H1 (cell line): ENCODE measurements at regions not wholly inside any gene's neighbourhood (a gene's known extent, or its start where the extent isn't known, plus 50 kb on each side); places are given as distances from the start of the nearest gene placed in this dataset.

Experiments used
- CTCF ChIA-PET: fragments of 300-600 bp; sonication (Branson Sonifier 250); formaldehyde crosslinking; loops from one replicate; lab custom pipeline; 2021; ENCODE audit not compliant: partially characterized antibody; lab: Charles Lee
- POLR2A ChIA-PET: fragments of 300-600 bp; sonication (Branson Sonifier 250); formaldehyde crosslinking; loops from one replicate; lab custom pipeline; 2021; ENCODE audit warnings: inconsistent platforms; ENCODE audit not compliant: partially characterized antibody; lab: Charles Lee
- DNase-seq, 2 experiments: peaks; one replicate each; pipeline versions ENCODE4 v3.0.0 to v3.0.0-alpha.2; 2010 to 2022; ENCODE audit warnings: low spot score in 2 of 2, low read depth in 1 of 2, mixed read lengths in 1 of 2
- FAIRE-seq: peaks from 2 replicates; lab custom pipeline; 2011; peaks lifted over from hg19 to GRCh38; lab: Jason Lieb, UNC
- H2AFZ ChIP-seq: 2 replicates; pipeline ENCODE4 v1.8.1; 2012; ENCODE audit warnings: low read length, inconsistent platforms
- H2AK5ac ChIP-seq: 2 replicates; pipeline ENCODE4 v1.6.1; 2013; ENCODE audit warnings: low read depth, low read length
- H2BK120ac ChIP-seq: replicated peaks from 2 replicates; pipeline ENCODE3; 2013; ENCODE audit warnings: low read depth, low read length, inconsistent platforms
- H2BK12ac ChIP-seq: 2 replicates; pipeline ENCODE4 v1.6.1; 2013; ENCODE audit warnings: low read depth, low read length
- H2BK15ac ChIP-seq: 2 replicates; pipeline ENCODE4 v1.6.1; 2013; ENCODE audit warnings: low read length
- H2BK20ac ChIP-seq: 2 replicates; pipeline ENCODE4 v1.6.1; 2013; ENCODE audit warnings: low read length
- H2BK5ac ChIP-seq: 2 replicates; pipeline ENCODE4 v1.6.1; 2013; ENCODE audit warnings: low read depth, low read length
- H3K14ac ChIP-seq: 2 replicates; pipeline ENCODE4 v1.6.1; 2013; ENCODE audit warnings: inconsistent platforms; ENCODE audit not compliant: insufficient read length
- H3K18ac ChIP-seq: 2 replicates; pipeline ENCODE4 v1.6.1; 2013; ENCODE audit warnings: low read length; ENCODE audit errors: extremely low read depth
- H3K23ac ChIP-seq: 2 replicates; pipeline ENCODE4 v1.6.1; 2013; ENCODE audit warnings: inconsistent platforms; ENCODE audit not compliant: insufficient read length
- H3K23me2 ChIP-seq: 2 replicates; pipeline ENCODE4 v1.6.1; 2013; ENCODE audit warnings: low read depth, low read length
- H3K27ac ChIP-seq: 2 replicates; pipeline ENCODE4 v1.6.1; 2011; ENCODE audit warnings: low read depth, low read length, inconsistent platforms
- H3K27me3 ChIP-seq, 4 experiments: replicated peaks in 1 of 4; 1 replicate in 1 of 4; 2 replicates in 3 of 4; pipeline versions ENCODE4 v1.6.1 to v1.8.1; 2011 to 2013; ENCODE audit warnings: low read length in 3 of 4, mild to moderate bottlenecking in 3 of 4, inconsistent platforms in 2 of 4, mixed read lengths in 2 of 4, moderate library complexity in 1 of 4; ENCODE audit not compliant: control insufficient read depth in 3 of 4, insufficient read depth in 3 of 4; ENCODE audit errors: extremely low read depth in 1 of 4
- H3K36me3 ChIP-seq, 4 experiments: 2 replicates each; pipeline versions ENCODE4 v1.6.1 to v1.8.1; 2011 to 2013; ENCODE audit warnings: mild to moderate bottlenecking in 4 of 4, low read length in 3 of 4, moderate library complexity in 2 of 4, control low read depth in 1 of 4, inconsistent platforms in 1 of 4; ENCODE audit not compliant: insufficient read depth in 4 of 4, control insufficient read depth in 2 of 4
- H3K4ac ChIP-seq: replicated peaks from 2 replicates; pipeline ENCODE3; 2013; ENCODE audit warnings: low read length, low read depth, mixed read lengths, inconsistent platforms; ENCODE audit not compliant: insufficient read length
- H3K4me1 ChIP-seq, 4 experiments: replicated peaks in 1 of 4; 1 replicate in 1 of 4; 2 replicates in 3 of 4; pipeline versions ENCODE4 v1.6.1 to v1.8.1; 2011 to 2013; ENCODE audit warnings: low read length in 3 of 4, inconsistent platforms in 2 of 4, mixed read lengths in 1 of 4; ENCODE audit not compliant: insufficient read depth in 4 of 4, control insufficient read depth in 3 of 4
- H3K4me2 ChIP-seq, 2 experiments: 2 replicates each; pipeline versions ENCODE4 v1.6.1 to v1.8.1; 2011 to 2013; ENCODE audit warnings: low read depth in 2 of 2, low read length in 2 of 2, control low read depth in 1 of 2, inconsistent platforms in 1 of 2, mild to moderate bottlenecking in 1 of 2; ENCODE audit not compliant: insufficient read depth in 1 of 2
- H3K4me3 ChIP-seq, 4 experiments: fragments of 200-600, 300-600 bp in 1 of 4; sonication (generic), shearing (Covaris generic), sonication (Bioruptor Twin) in 1 of 4; 2 replicates each; pipeline versions ENCODE4 v1.5.1 to v1.8.1; 2011 to 2016; ENCODE audit warnings: low read length in 4 of 4, low read depth in 3 of 4, control low read depth in 2 of 4, inconsistent platforms in 2 of 4, mild to moderate bottlenecking in 2 of 4, mixed read lengths in 1 of 4, moderate library complexity in 1 of 4; ENCODE audit not compliant: insufficient read depth in 2 of 4; ENCODE audit errors: extremely low read depth in 1 of 4
- H3K56ac ChIP-seq: replicated peaks from 2 replicates; pipeline ENCODE3; 2013; ENCODE audit warnings: low read depth, mild to moderate bottlenecking, mixed read lengths, low read length, inconsistent platforms; ENCODE audit not compliant: insufficient read length
- H3K79me1 ChIP-seq: 2 replicates; pipeline ENCODE4 v1.6.1; 2013; ENCODE audit warnings: low read depth, low read length, control low read depth
- H3K79me2 ChIP-seq, 2 experiments: 2 replicates each; pipeline versions ENCODE4 v1.6.1 to v1.8.1; 2012 to 2013; ENCODE audit warnings: low read length in 2 of 2, mild to moderate bottlenecking in 2 of 2, inconsistent platforms in 1 of 2; ENCODE audit not compliant: insufficient read depth in 2 of 2, control insufficient read depth in 1 of 2
- H3K9ac ChIP-seq, 4 experiments: replicated peaks in 1 of 4; 1 replicate in 1 of 4; 2 replicates in 3 of 4; pipeline versions ENCODE4 v1.6.1 to v1.8.1; 2011 to 2013; ENCODE audit warnings: low read depth in 3 of 4, low read length in 3 of 4, control low read depth in 2 of 4, mild to moderate bottlenecking in 2 of 4, moderate library complexity in 2 of 4, inconsistent platforms in 1 of 4; ENCODE audit errors: extremely low read depth in 1 of 4
- H3K9me3 ChIP-seq, 2 experiments: 2 replicates each; pipeline versions ENCODE4 v1.6.1 to v1.8.1; 2012 to 2013; ENCODE audit warnings: mild to moderate bottlenecking in 2 of 2, moderate library complexity in 2 of 2, control low read depth in 1 of 2, inconsistent platforms in 1 of 2, low read depth in 1 of 2, low read length in 1 of 2, mixed read lengths in 1 of 2; ENCODE audit not compliant: insufficient read depth in 2 of 2
- H4K20me1 ChIP-seq, 2 experiments: replicated peaks in 1 of 2; 2 replicates each; pipeline versions ENCODE3 to v1.8.1; 2011 to 2013; ENCODE audit warnings: inconsistent platforms in 2 of 2, low read length in 2 of 2, mild to moderate bottlenecking in 1 of 2; ENCODE audit not compliant: insufficient read depth in 2 of 2, control insufficient read depth in 1 of 2
- H4K5ac ChIP-seq: 2 replicates; pipeline ENCODE4 v1.6.1; 2013; ENCODE audit warnings: low read length, low read depth, mixed read lengths, inconsistent platforms; ENCODE audit not compliant: insufficient read length
- H4K8ac ChIP-seq: 2 replicates; pipeline ENCODE4 v1.8.0; 2013; ENCODE audit warnings: mild to moderate bottlenecking, moderate library complexity, low read length, inconsistent platforms; ENCODE audit not compliant: insufficient read depth; ENCODE audit errors: extremely low read depth
- H4K91ac ChIP-seq: replicated peaks from 2 replicates; pipeline ENCODE3; 2013; ENCODE audit warnings: low read length, mixed read lengths, inconsistent platforms; ENCODE audit not compliant: insufficient read length
- CBX8 ChIP-seq: fragments of 300-800, 300-1000 bp; sonication (generic); IDR thresholded peaks from 2 replicates; pipeline ENCODE4 v1.7.1; 2016; ENCODE audit warnings: low read depth, low read length, borderline replicate concordance
- CHD2 ChIP-seq: IDR thresholded peaks from 2 replicates; pipeline ENCODE4 v1.6.1; 2012; ENCODE audit warnings: low read length, improper control_type of control experiment
- EGR1 ChIP-seq: IDR thresholded peaks from 2 replicates; pipeline ENCODE4 v1.6.1; 2011; ENCODE audit warnings: low read depth, low read length, borderline replicate concordance
- EP300 ChIP-seq, 2 experiments: IDR thresholded peaks; 1 replicate in 1 of 2; 2 replicates in 1 of 2; pipeline ENCODE4 v1.6.1; 2011 to 2012; ENCODE audit warnings: low read depth in 2 of 2, low read length in 2 of 2, mild to moderate bottlenecking in 2 of 2, borderline replicate concordance in 1 of 2, inconsistent platforms in 1 of 2, moderate library complexity in 1 of 2
- GTF2F1 ChIP-seq: IDR thresholded peaks from 2 replicates; pipeline ENCODE4 v1.6.1; 2012; ENCODE audit warnings: low read depth, low read length, improper control_type of control experiment, borderline replicate concordance
- HDAC6 ChIP-seq: IDR thresholded peaks from one replicate; pipeline ENCODE4 v1.7.1; 2012; ENCODE audit warnings: low read depth, mild to moderate bottlenecking, inconsistent platforms, low read length, moderate library complexity
- KDM5A ChIP-seq: fragments of 200-600 bp; IDR thresholded peaks from 2 replicates; pipeline ENCODE4 v1.7.1; 2012; ENCODE audit warnings: mild to moderate bottlenecking, low read length, inconsistent platforms, mixed read lengths
- POLR2AphosphoS5 ChIP-seq: IDR thresholded peaks from 2 replicates; pipeline ENCODE4 v1.6.1; 2011; ENCODE audit warnings: low read depth, low read length
- SAP30 ChIP-seq: fragments of 300-600 bp; sonication (generic); IDR thresholded peaks from 2 replicates; pipeline ENCODE4 v1.7.1; 2012; ENCODE audit warnings: low read length, moderate library complexity, mild to moderate bottlenecking, inconsistent platforms; ENCODE audit not compliant: insufficient read depth, insufficient replicate concordance
- SIN3A ChIP-seq, 2 experiments: IDR thresholded peaks in 1 of 2; conservative IDR thresholded peaks in 1 of 2; 2 replicates each; pipeline ENCODE4 v1.6.1; 2011 to 2012; ENCODE audit warnings: low read length in 2 of 2, improper control_type of control experiment in 1 of 2, low read depth in 1 of 2, mild to moderate bottlenecking in 1 of 2
- SP1 ChIP-seq: IDR thresholded peaks from 2 replicates; pipeline ENCODE4 v1.6.1; 2011; ENCODE audit warnings: low read depth, low read length
- SP2 ChIP-seq: IDR thresholded peaks from 2 replicates; pipeline ENCODE4 v1.6.1; 2012; ENCODE audit warnings: mild to moderate bottlenecking, low read length, inconsistent platforms
- TBP ChIP-seq: IDR thresholded peaks from 2 replicates; pipeline ENCODE4 v1.6.1; 2011; ENCODE audit warnings: low read depth, low read length, improper control_type of control experiment
- TEAD4 ChIP-seq: IDR thresholded peaks from 2 replicates; pipeline ENCODE4 v1.6.1; 2012; ENCODE audit warnings: low read depth, low read length, inconsistent platforms, mixed read lengths
- WGBS, 2 experiments: shearing (Covaris generic) in 1 of 2; methylation state at CpG; one replicate each; pipeline versions ENCODE4 v1.1.6 to v1.1.7; 2013 to 2015; ENCODE audit warnings: low lambda C conversion rate in 2 of 2, mixed read lengths in 2 of 2, inconsistent platforms in 1 of 2, low coverage in 1 of 2, missing lambda C conversion rate in 1 of 2; ENCODE audit not compliant: insufficient replicate concordance in 2 of 2, insufficient coverage in 1 of 2, insufficient read length in 1 of 2; ENCODE audit errors: extremely low coverage in 1 of 2, missing lambda C conversion rate in 1 of 2; 5-methylcytosine and 5-hydroxymethylcytosine counted together

GRCh38 chr11:120032766-120033390, 105.0 kb downstream of the TRIM29 start:
- no peak overlapping the region for H2AK5ac ChIP-seq
- H3K27ac ChIP-seq: no peak overlapping the region
- ChIA-PET CTCF (interaction anchor here (0.6 to 2.2 kb wide), 3 partner anchors 26 to 903 kb away, joined by 3 to 9 read pairs (median 7); no protein-coding TSS in a partner anchor), POLR2A (interaction anchor here (1.2 kb wide), 1 partner anchor 25 kb away, joined by 3 read pairs; no protein-coding TSS in a partner anchor)
- H3K79me2 ChIP-seq: no peaks in the 10 kb centered on the region
- no peak overlapping the region for H3K14ac ChIP-seq
- H4K5ac ChIP-seq: no peak overlapping the region
- DNase-seq (peak in 1 of 2 experiments; percentile 27), FAIRE-seq (no peak)
- no peak overlapping the region for H3K4ac ChIP-seq
- H4K8ac ChIP-seq: no peak overlapping the region
- H3K56ac ChIP-seq: no peak overlapping the region
- no peaks in the 10 kb centered on the region for H4K20me1 ChIP-seq
- no peak overlapping the region for H2BK20ac ChIP-seq
- no peak overlapping the region for H2BK120ac ChIP-seq
- H3K9ac ChIP-seq: no peak overlapping the region
- H3K27me3 ChIP-seq: peaks cover 0 to 2% (median 0%) of the 10 kb centered on the region in 4 experiments; a peak in 1 of 7 replicates
- no peak overlapping the region for H2BK15ac ChIP-seq
- no peak overlapping the region for H2BK12ac ChIP-seq
- H2AFZ ChIP-seq: no peak overlapping the region
- H3K23ac ChIP-seq: no peak overlapping the region
- no peaks in the 10 kb centered on the region for H3K36me3 ChIP-seq
- H3K9me3 ChIP-seq: peaks cover 6 to 8% of the 10 kb centered on the region in 2 experiments; a peak in 3 of 4 replicates
- H2BK5ac ChIP-seq: no peak overlapping the region
- WGBS, 2 experiments: 96% methylated on average over 5 of the region's 10 CpGs; no CpG with 5 or more reads in 1 of the 2 experiments
- no peak overlapping the region; the same call in 1 of the 2 replicates for H3K18ac ChIP-seq
- H4K91ac ChIP-seq: no peak overlapping the region
- H3K4me2 ChIP-seq: no peak overlapping the region
- no peaks in the 10 kb centered on the region for H3K79me1 ChIP-seq
- H3K4me1 ChIP-seq: peaks cover 0 to 10% (median 4%) of the 10 kb centered on the region in 4 experiments; a peak in 5 of 7 replicates
- H3K4me3 ChIP-seq: no peak overlapping the region
- H3K23me2 ChIP-seq: no peaks in the 10 kb centered on the region
- TF ChIP-seq CHD2 (no peak), GTF2F1 (no peak), SIN3A (conservative IDR thresholded peaks at IDR 0.05 in 1 of 2, IDR thresholded peaks at IDR 0.05 in 1 of 2; ENCODE audit: low read depth in 1 of 2, low read length in 2 of 2) (no peak), SAP30 (no peak), TBP (no peak), SP2 (no peak), SP1 (no peak), EGR1 (no peak), POLR2AphosphoS5 (no peak), KDM5A (no peak), HDAC6 (no peak), EP300 (IDR thresholded peaks at IDR 0.05; ENCODE audit: borderline replicate concordance in 1 of 2, low read depth in 2 of 2, low read length in 2 of 2) (no peak), CBX8 (no peak), TEAD4 (no peak)
